DND-41 (cell line): ENCODE measurements at regions not wholly inside any gene's neighbourhood (a gene's known extent, or its start where the extent isn't known, plus 50 kb on each side); places are given as distances from the start of the nearest gene placed in this dataset.
"Not testable (repeated sequence)": the region's sequence is repeated elsewhere in the genome, so short reads cannot be mapped to it uniquely, and the experiment has no call there.

Source experiments
- EZH2 ChIP-seq: IDR thresholded peaks from 3 replicates; pipeline ENCODE4 v1.6.1; 2012; ENCODE audit warnings: borderline replicate concordance, low read depth, mild to moderate bottlenecking, moderate library complexity, low read length, inconsistent platforms; ENCODE audit not compliant: severe bottlenecking
- TF ChIP-seq, protein P1 (sequence below): IDR thresholded peaks from 2 replicates; pipeline ENCODE4 v1.5.1; 2012; ENCODE audit warnings: borderline replicate concordance, low read length, moderate library complexity, mild to moderate bottlenecking; ENCODE audit not compliant: poor library complexity, severe bottlenecking; ENCODE audit errors: extremely low read depth

DNA sequence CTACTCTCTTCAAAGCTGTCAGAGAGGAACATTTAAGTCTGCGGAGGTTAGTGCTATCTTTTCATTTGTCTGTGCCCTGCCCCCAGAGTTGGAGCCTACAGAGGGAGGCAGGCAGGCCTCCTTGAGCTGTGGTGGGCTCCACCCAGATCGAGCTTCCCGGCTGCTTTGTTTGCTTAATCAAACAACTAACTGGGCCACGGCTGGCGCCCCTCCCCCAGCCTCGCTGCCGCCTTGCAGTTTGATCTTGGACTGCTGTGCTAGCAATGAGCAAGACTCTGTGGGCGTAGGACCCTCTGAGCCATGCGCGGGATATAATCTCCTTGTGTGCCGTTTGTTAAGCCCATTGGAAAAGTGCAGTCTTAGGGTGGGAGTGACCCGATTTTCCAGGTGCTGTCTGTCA, 62.0 kb upstream of the CYP1B1 start:
- TF ChIP-seq, protein P1, sequence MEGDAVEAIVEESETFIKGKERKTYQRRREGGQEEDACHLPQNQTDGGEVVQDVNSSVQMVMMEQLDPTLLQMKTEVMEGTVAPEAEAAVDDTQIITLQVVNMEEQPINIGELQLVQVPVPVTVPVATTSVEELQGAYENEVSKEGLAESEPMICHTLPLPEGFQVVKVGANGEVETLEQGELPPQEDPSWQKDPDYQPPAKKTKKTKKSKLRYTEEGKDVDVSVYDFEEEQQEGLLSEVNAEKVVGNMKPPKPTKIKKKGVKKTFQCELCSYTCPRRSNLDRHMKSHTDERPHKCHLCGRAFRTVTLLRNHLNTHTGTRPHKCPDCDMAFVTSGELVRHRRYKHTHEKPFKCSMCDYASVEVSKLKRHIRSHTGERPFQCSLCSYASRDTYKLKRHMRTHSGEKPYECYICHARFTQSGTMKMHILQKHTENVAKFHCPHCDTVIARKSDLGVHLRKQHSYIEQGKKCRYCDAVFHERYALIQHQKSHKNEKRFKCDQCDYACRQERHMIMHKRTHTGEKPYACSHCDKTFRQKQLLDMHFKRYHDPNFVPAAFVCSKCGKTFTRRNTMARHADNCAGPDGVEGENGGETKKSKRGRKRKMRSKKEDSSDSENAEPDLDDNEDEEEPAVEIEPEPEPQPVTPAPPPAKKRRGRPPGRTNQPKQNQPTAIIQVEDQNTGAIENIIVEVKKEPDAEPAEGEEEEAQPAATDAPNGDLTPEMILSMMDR: not testable (repeated sequence)
- TF ChIP-seq EZH2: not testable (repeated sequence)
